ENCODE measurements at regions not wholly inside any gene's neighbourhood (a gene's known extent, or its start where the extent isn't known, plus 50 kb on each side); places are given as distances from the start of the nearest gene placed in this dataset.

GRCh38 chr18:39870591-39870990 is 2084.4 kb upstream of the PIK3C3 start:
- TF ChIP-seq EP300 (IDR thresholded peaks at IDR 0.05) (no peak), CTCF (IDR thresholded peaks at IDR 0.05) (no peak), POLR2A (IDR thresholded peaks at IDR 0.05) (no peak)
